ENCODE measurements at regions not wholly inside any gene's neighbourhood (a gene's known extent, or its start where the extent isn't known, plus 50 kb on each side); places are given as distances from the start of the nearest gene placed in this dataset.
"Not testable (repeated sequence)": the region's sequence is repeated elsewhere in the genome, so short reads cannot be mapped to it uniquely, and the experiment has no call there.

GRCh38 chr3:62926494-62926893 is 51.3 kb upstream of the CADPS start:
- Mint-ChIP-seq H3K9me3 (peaks cover 3 to 7% of the 10 kb centered on the region in 2 donors), H3K4me3 (no peak overlapping the region), H3K4me1 (no peaks in the 10 kb centered on the region), H3K27ac (no peak overlapping the region), H3K27me3 (no peaks in the 10 kb centered on the region), H3K36me3 (no peaks in the 10 kb centered on the region)
- ATAC-seq (replicated peaks) (no peak), DNase-seq (no peak)

GRCh38 chr3:62928256-62928655 is 53.0 kb upstream of the CADPS start:
- peaks cover 3 to 4% of the 10 kb centered on the region in 2 donors for H3K9me3 Mint-ChIP-seq
- no peaks in the 10 kb centered on the region for H3K36me3 Mint-ChIP-seq
- H3K27me3 Mint-ChIP-seq = no peaks in the 10 kb centered on the region
- H3K27ac Mint-ChIP-seq = no peak overlapping the region
- no peak overlapping the region for H3K4me3 Mint-ChIP-seq
- DNase-seq (no peak), ATAC-seq (replicated peaks) (no peak)
- no peaks in the 10 kb centered on the region for H3K4me1 Mint-ChIP-seq

DNA sequence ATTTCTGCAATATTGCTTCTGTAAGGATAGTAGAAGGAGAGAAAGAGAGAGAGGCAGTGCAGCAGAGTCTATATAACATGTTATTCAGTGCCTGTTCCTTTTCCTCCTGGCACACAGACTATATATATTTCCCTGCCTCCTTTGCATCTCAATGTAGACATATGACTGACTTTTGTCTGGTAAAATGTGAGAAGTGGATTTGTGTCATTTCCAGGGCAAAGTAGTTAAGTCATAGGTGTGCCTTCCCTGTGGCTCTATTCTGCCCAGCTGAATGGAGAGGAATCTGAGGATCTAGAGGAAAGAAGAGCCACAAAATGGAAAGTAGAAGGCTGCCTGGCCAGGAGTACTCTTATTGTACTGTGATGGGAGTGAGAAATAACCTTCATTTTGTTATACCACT is 54.6 kb upstream of the CADPS start:
- H3K4me1 Mint-ChIP-seq = no peaks in the 10 kb centered on the region
- H3K27ac Mint-ChIP-seq = no peak overlapping the region
- no peak for DNase-seq
- H3K4me3 Mint-ChIP-seq = no peak overlapping the region
- H3K27me3 Mint-ChIP-seq = no peaks in the 10 kb centered on the region
- H3K36me3 Mint-ChIP-seq = no peaks in the 10 kb centered on the region
- peaks cover 3 to 4% of the 10 kb centered on the region in 2 donors for H3K9me3 Mint-ChIP-seq
- no peak for ATAC-seq (replicated peaks)

DNA sequence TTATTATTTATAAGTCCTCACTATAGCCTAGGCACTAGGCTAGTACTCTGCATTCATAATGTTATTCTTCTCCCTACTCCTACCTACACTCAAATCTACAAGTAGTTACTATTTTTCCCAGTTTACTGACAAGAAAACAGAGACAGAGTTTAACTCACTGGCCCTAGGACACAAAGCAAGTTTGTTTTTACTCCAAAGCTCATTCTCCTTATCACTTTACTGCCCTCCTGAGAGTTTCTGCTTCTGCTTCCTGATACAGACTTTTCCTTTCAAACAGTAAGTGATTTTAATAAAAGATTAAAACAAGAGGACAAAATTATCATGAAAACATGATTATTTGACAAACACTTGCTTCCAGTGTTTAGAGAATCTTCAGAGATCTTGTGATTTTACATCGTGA is 60.6 kb upstream of the CADPS start:
- Mint-ChIP-seq H3K4me1 (no peaks in the 10 kb centered on the region), H3K27me3 (no peaks in the 10 kb centered on the region), H3K27ac (no peak overlapping the region), H3K9me3 (peaks cover 8 to 10% of the 10 kb centered on the region in 2 donors), H3K4me3 (no peak overlapping the region), H3K36me3 (no peaks in the 10 kb centered on the region)
- no peak for ATAC-seq (replicated peaks)
- no peak for DNase-seq

DNA sequence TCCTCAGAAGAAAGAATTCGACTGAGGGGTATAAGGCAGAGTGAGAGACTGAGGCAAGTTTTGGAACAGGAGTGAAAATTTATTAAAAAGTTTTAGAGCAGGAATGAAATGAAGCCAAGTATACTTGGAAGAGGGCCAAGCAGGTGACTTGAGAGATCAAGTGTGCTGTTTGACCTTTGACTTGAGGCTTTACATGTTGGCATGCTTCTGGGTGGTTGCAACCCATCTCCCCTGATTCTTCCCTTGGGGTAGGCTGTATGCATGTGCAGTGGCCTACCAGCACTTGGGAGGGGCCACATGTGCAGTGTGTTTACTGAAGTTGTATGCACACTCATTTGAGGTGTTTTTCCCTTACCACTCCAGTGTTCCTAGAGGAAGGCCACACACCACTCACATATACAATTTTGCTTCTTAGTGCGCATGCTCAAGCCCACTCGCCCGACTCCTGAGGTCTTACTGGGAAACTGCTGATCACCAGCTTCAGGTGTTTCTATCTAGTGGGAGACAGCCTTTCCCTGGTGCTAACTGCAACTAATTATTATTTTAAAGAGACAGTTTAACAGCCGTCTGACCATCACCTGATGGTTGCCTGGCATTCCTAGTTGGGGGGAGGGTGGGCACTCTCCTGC is 61.5 kb upstream of the CADPS start:
- DNase-seq = no peak
- Mint-ChIP-seq H3K4me1 (no peaks in the 10 kb centered on the region), H3K4me3 (no peak overlapping the region), H3K9me3 (peaks cover 8 to 10% of the 10 kb centered on the region in 2 donors), H3K27ac (no peak overlapping the region), H3K27me3 (no peaks in the 10 kb centered on the region), H3K36me3 (no peaks in the 10 kb centered on the region)
- no peak for ATAC-seq (replicated peaks)

DNA sequence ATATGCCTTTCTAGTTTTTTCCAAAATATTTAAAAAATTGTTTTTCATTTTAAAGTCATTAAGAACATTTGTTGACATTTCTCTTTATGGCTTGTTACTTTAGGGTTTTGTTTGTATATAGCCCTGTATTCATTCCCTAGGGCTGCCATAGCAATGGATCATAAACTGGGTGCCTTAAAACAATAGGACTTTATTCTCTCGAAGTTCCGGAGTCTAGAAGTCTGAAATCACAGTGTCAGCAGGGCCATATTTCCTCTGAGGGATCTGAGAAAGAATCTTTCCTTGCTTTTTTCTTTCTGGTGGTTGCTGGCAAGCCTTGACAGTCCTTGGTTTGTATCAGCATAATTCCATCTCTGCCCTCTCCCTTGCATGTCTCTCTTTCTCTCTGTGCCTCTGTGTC is 63.4 kb upstream of the CADPS start:
- Mint-ChIP-seq H3K27me3 (no peaks in the 10 kb centered on the region), H3K9me3 (peaks cover 8 to 9% of the 10 kb centered on the region in 2 donors), H3K36me3 (no peaks in the 10 kb centered on the region), H3K27ac (no peak overlapping the region), H3K4me1 (no peaks in the 10 kb centered on the region), H3K4me3 (no peak overlapping the region)
- ATAC-seq (replicated peaks) = no peak
- no peak for DNase-seq

- Mint-ChIP-seq H3K36me3 (no peaks in the 10 kb centered on the region), H3K27ac (no peak overlapping the region), H3K4me1 (no peaks in the 10 kb centered on the region), H3K27me3 (no peaks in the 10 kb centered on the region), H3K9me3 (peaks cover 8 to 9% of the 10 kb centered on the region in 2 donors), H3K4me3 (no peak overlapping the region)
- DNase-seq (no peak), ATAC-seq (replicated peaks) (no peak)
These were observed 64.5 kb upstream of the CADPS start for GRCh38 chr3:62939707-62940106.

GRCh38 chr3:62940771-62941563 is 65.8 kb upstream of the CADPS start:
- no peaks in the 10 kb centered on the region for H3K27me3 Mint-ChIP-seq
- DNase-seq = no peak
- no peak for ATAC-seq (replicated peaks)
- H3K9me3 Mint-ChIP-seq = peaks cover 8% of the 10 kb centered on the region in 2 donors
- no peak overlapping the region for H3K4me3 Mint-ChIP-seq
- no peaks in the 10 kb centered on the region for H3K4me1 Mint-ChIP-seq
- H3K27ac Mint-ChIP-seq = no peak overlapping the region
- H3K36me3 Mint-ChIP-seq = no peaks in the 10 kb centered on the region

- H3K27me3 Mint-ChIP-seq = no peaks in the 10 kb centered on the region
- H3K27ac Mint-ChIP-seq = no peak overlapping the region
- H3K9me3 Mint-ChIP-seq = peaks cover 8 to 9% of the 10 kb centered on the region in 2 donors
- H3K4me1 Mint-ChIP-seq = no peaks in the 10 kb centered on the region
- no peak overlapping the region for H3K4me3 Mint-ChIP-seq
- H3K36me3 Mint-ChIP-seq = no peaks in the 10 kb centered on the region
- no peak for DNase-seq
- ATAC-seq (replicated peaks) = no peak
These were observed 67.0 kb upstream of the CADPS start for GRCh38 chr3:62942227-62942626.

DNA sequence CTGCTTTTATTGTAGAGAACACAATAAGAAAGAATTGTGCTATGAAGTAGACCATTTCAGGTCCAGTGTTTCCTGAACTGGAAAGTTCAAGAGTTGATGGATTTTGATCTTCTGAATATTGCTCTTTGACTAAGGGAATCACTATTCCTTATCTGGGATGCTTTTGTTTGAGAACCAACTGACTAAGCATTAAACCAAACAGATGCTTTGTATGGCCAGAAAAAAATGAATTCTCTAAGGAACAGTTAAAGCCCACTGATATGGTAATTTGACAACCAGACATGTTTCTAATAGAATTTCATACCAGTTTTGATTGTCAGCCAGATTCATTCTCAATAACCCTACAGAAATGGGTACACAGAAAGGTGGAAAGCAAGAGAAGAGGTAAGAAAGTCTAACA is 67.5 kb upstream of the CADPS start:
- Mint-ChIP-seq H3K27ac (no peak overlapping the region), H3K4me1 (no peaks in the 10 kb centered on the region), H3K27me3 (no peaks in the 10 kb centered on the region), H3K4me3 (no peak overlapping the region), H3K9me3 (peaks cover 8% of the 10 kb centered on the region in 2 donors), H3K36me3 (no peaks in the 10 kb centered on the region)
- DNase-seq (no peak), ATAC-seq (replicated peaks) (no peak)

DNA sequence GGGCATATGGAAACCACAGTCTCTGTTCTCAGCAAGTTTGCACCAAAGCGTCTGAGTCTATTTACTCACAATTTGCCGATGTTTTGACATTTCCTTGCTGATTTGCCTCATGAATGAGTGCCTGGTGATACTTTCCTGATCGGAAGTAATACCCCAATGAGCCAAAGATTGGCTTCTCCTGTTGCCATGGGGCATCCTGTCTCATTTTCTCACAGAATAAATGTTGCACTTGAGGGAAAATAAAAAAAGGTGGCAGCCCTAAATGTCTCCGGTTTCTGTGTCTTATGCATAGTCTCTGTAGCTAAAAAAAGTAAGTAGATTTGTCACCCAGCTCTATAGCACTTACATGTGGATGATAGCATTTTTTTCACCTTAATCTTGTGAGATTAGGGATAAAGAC is 73.7 kb upstream of the CADPS start:
- Mint-ChIP-seq H3K4me1 (no peaks in the 10 kb centered on the region), H3K4me3 (no peak overlapping the region), H3K36me3 (no peaks in the 10 kb centered on the region), H3K27me3 (peaks cover 0 to 4% of the 10 kb centered on the region in 2 donors), H3K27ac (no peak overlapping the region), H3K9me3 (peaks cover 0 to 2% of the 10 kb centered on the region in 2 donors)
- ATAC-seq (replicated peaks) = no peak
- no peak for DNase-seq

DNA sequence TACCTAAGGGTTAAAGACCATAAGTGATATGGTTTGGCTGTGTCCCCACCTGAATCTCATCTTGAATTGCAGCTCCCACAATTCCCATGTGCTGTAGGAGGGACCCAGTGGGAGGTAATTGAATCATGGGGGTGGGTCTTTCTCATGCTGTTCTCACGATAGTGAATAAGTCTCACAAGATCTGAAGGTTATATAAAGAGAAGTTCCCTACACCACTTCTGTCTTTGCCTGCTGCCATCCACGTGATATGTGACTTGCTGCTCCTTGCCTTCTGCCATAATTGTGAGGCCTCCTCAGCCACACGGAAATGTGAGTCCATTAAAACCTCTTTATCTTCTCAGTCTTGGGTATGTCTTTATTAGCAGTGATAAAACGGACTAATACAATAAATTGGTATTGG is 75.0 kb upstream of the CADPS start:
- Mint-ChIP-seq H3K27ac (no peak overlapping the region), H3K36me3 (no peaks in the 10 kb centered on the region), H3K9me3 (peaks cover 0 to 2% of the 10 kb centered on the region in 2 donors), H3K27me3 (peaks cover 0 to 4% of the 10 kb centered on the region in 2 donors), H3K4me1 (no peaks in the 10 kb centered on the region), H3K4me3 (no peak overlapping the region)
- no peak for ATAC-seq (replicated peaks)
- no peak for DNase-seq

DNA sequence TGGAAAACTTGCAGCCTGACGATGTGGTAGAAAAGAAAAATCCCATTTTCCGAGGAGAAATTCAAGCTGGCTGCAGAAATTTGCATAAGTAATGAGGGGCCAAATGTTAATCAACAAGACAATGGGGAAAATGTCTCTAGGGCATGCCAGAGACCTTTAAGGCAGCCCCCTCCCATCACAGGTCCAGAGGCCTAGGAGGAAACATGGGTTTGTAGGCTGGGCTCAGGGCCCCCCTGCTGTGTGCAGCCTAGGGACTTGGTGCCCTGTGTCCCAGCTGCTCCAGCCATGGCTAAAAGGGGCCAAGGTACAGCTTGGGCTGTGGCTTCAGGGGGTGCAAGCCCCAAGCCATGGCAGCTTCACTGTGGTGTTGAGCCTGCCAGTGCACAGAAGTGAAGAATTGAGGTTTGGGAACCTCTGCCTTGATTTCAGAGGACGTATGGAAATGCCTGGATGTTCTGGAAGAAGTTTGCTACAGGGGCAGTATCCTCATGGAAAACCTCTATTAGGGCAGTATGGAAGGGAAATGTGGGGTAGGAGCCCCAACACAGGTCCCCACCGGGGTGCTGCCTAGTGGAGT is 75.9 kb upstream of the CADPS start:
- no peak for ATAC-seq (replicated peaks)

GRCh38 chr3:62951880-62952279 is 76.7 kb upstream of the CADPS start:
- H3K27me3 Mint-ChIP-seq; H3K9me3 Mint-ChIP-seq; DNase-seq; H3K36me3 Mint-ChIP-seq; ATAC-seq (replicated peaks); H3K4me3 Mint-ChIP-seq; H3K27ac Mint-ChIP-seq; H3K4me1 Mint-ChIP-seq: not testable (repeated sequence)

More for the DNA sequence above, 75.9 kb upstream of the CADPS start:
- H3K9me3 Mint-ChIP-seq = peaks cover 0 to 1% of the 10 kb centered on the region in 2 donors
- no peak for DNase-seq
- H3K4me3 Mint-ChIP-seq = no peak overlapping the region
- no peaks in the 10 kb centered on the region for H3K36me3 Mint-ChIP-seq
- H3K27ac Mint-ChIP-seq = no peak overlapping the region
- H3K4me1 Mint-ChIP-seq = no peaks in the 10 kb centered on the region
- H3K27me3 Mint-ChIP-seq = peaks cover 0 to 4% of the 10 kb centered on the region in 2 donors

DNA sequence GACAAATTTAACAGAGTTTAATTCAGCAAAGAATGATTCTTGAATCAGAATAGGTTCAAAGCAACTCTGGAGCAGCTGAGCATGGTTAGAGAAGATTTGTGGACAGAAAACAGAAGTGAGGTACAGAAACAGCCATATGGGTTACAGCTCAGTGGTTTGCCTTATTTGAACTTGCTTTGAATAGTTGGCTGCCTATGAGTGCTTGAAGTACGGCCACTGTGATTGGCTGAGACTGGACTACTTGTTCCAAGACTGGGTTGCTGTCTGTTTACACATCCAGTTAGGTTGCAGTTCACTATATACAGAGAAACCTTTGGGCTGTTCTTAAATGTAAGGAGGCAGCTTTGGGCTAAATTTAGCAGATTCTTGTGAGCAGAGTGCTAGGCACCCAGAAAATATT is 79.4 kb upstream of the CADPS start:
- Mint-ChIP-seq H3K4me3 (no peak overlapping the region), H3K27me3 (no peaks in the 10 kb centered on the region), H3K27ac (no peak overlapping the region), H3K9me3 (peaks cover 0 to 1% of the 10 kb centered on the region in 2 donors), H3K4me1 (no peaks in the 10 kb centered on the region), H3K36me3 (no peaks in the 10 kb centered on the region)
- peak in 1 of 2 donors; percentile 31 for ATAC-seq (replicated peaks)
- no peak for DNase-seq

Measured in stimulated activated naive B cell treated with anti-CD40 and anti-IgM and Interleukin-4, amounts not matched to agents 10 μg/mL and 1 μg/mL and 100 μg/mL, for 72 hours (primary cell).